Endothelial cell of umbilical vein (primary cell): ENCODE measurements at regions not wholly inside any gene's neighbourhood (a gene's known extent, or its start where the extent isn't known, plus 50 kb on each side); places are given as distances from the start of the nearest gene placed in this dataset.

Experiments
- BruUV-seq: library from RNA; stranded (reverse); fragments of 400-500 nt; replicated peaks from 2 replicates; lab custom pipeline; 2021; lab: Mats Ljungman, UMichigan
- CTCF ChIA-PET: fragments of 300-600, 350-600 bp; sonication (Branson Sonifier 250); formaldehyde crosslinking; loops from one replicate; lab custom pipeline; 2021; ENCODE audit warnings: antibody characterized with exemption, inconsistent platforms; lab: Charles Lee
- POLR2A ChIA-PET: fragments of 300-600, 350-600 bp; sonication (Branson Sonifier 250); formaldehyde crosslinking; loops from one replicate; lab custom pipeline; 2021; ENCODE audit warnings: antibody characterized with exemption, inconsistent platforms; lab: Charles Lee
- DNase-seq: peaks from one replicate; pipeline ENCODE4 v3.0.0-alpha.2; 2011; ENCODE audit warnings: low read depth, low spot score
- FAIRE-seq: peaks from 2 replicates; lab custom pipeline; 2011; peaks lifted over from hg19 to GRCh38; lab: Jason Lieb, UNC
- H2AFZ ChIP-seq: 2 replicates; pipeline ENCODE4 v1.6.0; 2012; ENCODE audit warnings: low read depth, low read length, control low read depth, inconsistent platforms
- H3K27ac ChIP-seq: 2 replicates; pipeline ENCODE4 v1.5.1; 2011; ENCODE audit warnings: low read depth, mild to moderate bottlenecking, control low read depth, low read length, moderate library complexity; ENCODE audit not compliant: insufficient read depth
- H3K27me3 ChIP-seq, 2 experiments: 2 replicates each; pipeline versions ENCODE4 v1.6.0 to v1.6.1; 2011; ENCODE audit warnings: low read length in 2 of 2, mixed read lengths in 1 of 2; ENCODE audit not compliant: control insufficient read depth in 2 of 2, insufficient read depth in 2 of 2
- H3K36me3 ChIP-seq, 2 experiments: 2 replicates in 1 of 2; 3 replicates in 1 of 2; pipeline ENCODE4 v1.5.1; 2011; ENCODE audit warnings: low read length in 2 of 2, mild to moderate bottlenecking in 1 of 2, moderate library complexity in 1 of 2; ENCODE audit not compliant: control insufficient read depth in 2 of 2, insufficient read depth in 2 of 2; ENCODE audit errors: extremely low read depth in 1 of 2
- H3K4me1 ChIP-seq: 3 replicates; pipeline ENCODE4 v1.5.1; 2011; ENCODE audit warnings: mild to moderate bottlenecking, low read length; ENCODE audit not compliant: control insufficient read depth, insufficient read depth; ENCODE audit errors: extremely low read depth
- H3K4me2 ChIP-seq: 2 replicates; pipeline ENCODE4 v1.6.1; 2011; ENCODE audit warnings: low read length, control low read depth, mixed read lengths; ENCODE audit not compliant: insufficient read depth
- H3K4me3 ChIP-seq, 3 experiments: fragments of 200-600 bp in 1 of 3; sonication (generic), shearing (Covaris generic) in 1 of 3; replicated peaks in 1 of 3; 2 replicates each; pipeline ENCODE4 v1.5.1; 2011 to 2016; ENCODE audit warnings: control low read depth in 3 of 3, low read length in 3 of 3, mild to moderate bottlenecking in 2 of 3, inconsistent platforms in 1 of 3, low read depth in 1 of 3, moderate library complexity in 1 of 3; ENCODE audit not compliant: insufficient read depth in 1 of 3
- H3K79me2 ChIP-seq: 2 replicates; pipeline ENCODE4 v1.6.0; 2012; ENCODE audit warnings: low read length, inconsistent platforms; ENCODE audit not compliant: control insufficient read depth, insufficient read depth
- H3K9ac ChIP-seq: replicated peaks from 2 replicates; pipeline ENCODE3; 2011; ENCODE audit warnings: low read length, control low read depth; ENCODE audit not compliant: insufficient read depth; ENCODE audit errors: extremely low read depth
- H3K9me1 ChIP-seq: replicated peaks from 3 replicates; pipeline ENCODE4 v1.6.0; 2011; ENCODE audit warnings: mild to moderate bottlenecking, low read length; ENCODE audit not compliant: control insufficient read depth, insufficient read depth; ENCODE audit errors: extremely low read depth
- H3K9me3 ChIP-seq: replicated peaks from 2 replicates; pipeline ENCODE4 v1.5.1; 2012; ENCODE audit warnings: low read length, inconsistent platforms; ENCODE audit not compliant: control insufficient read depth, insufficient read depth
- H4K20me1 ChIP-seq: replicated peaks from 2 replicates; pipeline ENCODE3; 2011; ENCODE audit warnings: mild to moderate bottlenecking, low read length; ENCODE audit not compliant: control insufficient read depth, insufficient read depth; ENCODE audit errors: extremely low read depth
- CTCF ChIP-seq, 2 donors: IDR thresholded peaks; 1 replicate in 1 of 2; 2 replicates in 1 of 2; pipeline ENCODE4 v1.5.1; 2011; ENCODE audit warnings: low read length in 2 of 2, mild to moderate bottlenecking in 2 of 2, moderate library complexity in 2 of 2, control low read depth in 1 of 2, inconsistent platforms in 1 of 2, low read depth in 1 of 2; ENCODE audit not compliant: insufficient read depth in 1 of 2; ENCODE audit errors: extremely low read depth in 1 of 2
- EZH2 ChIP-seq: IDR thresholded peaks from 2 replicates; pipeline ENCODE4 v1.6.1; 2012; ENCODE audit warnings: borderline replicate concordance, low read depth, mild to moderate bottlenecking, moderate library complexity, low read length, inconsistent platforms; ENCODE audit not compliant: severe bottlenecking
- FOS ChIP-seq: IDR thresholded peaks from 2 replicates; pipeline ENCODE4 v1.6.1; 2011; ENCODE audit warnings: mild to moderate bottlenecking, low read length, moderate library complexity, borderline replicate concordance; ENCODE audit not compliant: insufficient read depth
- GATA2 ChIP-seq: IDR thresholded peaks from 2 replicates; pipeline ENCODE4 v1.7.0; 2011; ENCODE audit warnings: low read depth, mild to moderate bottlenecking, moderate library complexity, mixed read lengths, low read length; ENCODE audit not compliant: insufficient read length, insufficient read depth
- JUN ChIP-seq: IDR thresholded peaks from 2 replicates; pipeline ENCODE4 v1.6.1; 2011; ENCODE audit warnings: borderline replicate concordance, low read depth; ENCODE audit not compliant: insufficient read length, insufficient read depth
- MAX ChIP-seq: IDR thresholded peaks from 2 replicates; pipeline ENCODE4 v1.6.1; 2011; ENCODE audit not compliant: insufficient read depth, insufficient read length
- MYC ChIP-seq: IDR thresholded peaks from one replicate; pipeline ENCODE4 v1.6.1; 2011; ENCODE audit warnings: mild to moderate bottlenecking, low read depth, low read length
- POLR2A ChIP-seq: IDR thresholded peaks from 2 replicates; pipeline ENCODE4 v1.6.1; 2012; ENCODE audit warnings: low read depth, mild to moderate bottlenecking, control low read depth, low read length
- POLR2AphosphoS5 ChIP-seq: IDR thresholded peaks from 2 replicates; pipeline ENCODE4 v1.6.1; 2012; ENCODE audit warnings: low read depth, mild to moderate bottlenecking, control low read depth, low read length, moderate library complexity; ENCODE audit not compliant: insufficient read depth
- dilution Hi-C: fragments of 300-500 bp; cut with MboI; formaldehyde crosslinking; loops from one replicate; pipeline ENCODE4 v1.15.0; 2019; ENCODE audit warnings: low sequenced_read_pairs; ENCODE audit not compliant: extremely low pct_ligation_motif_present
- intact Hi-C: fragments of 100-400 bp; cut with micrococcal nuclease; formaldehyde crosslinking; loops from one replicate; pipeline ENCODE4 v1.10.0; 2022

GRCh38 chr9:86829496-86830046, 117.7 kb downstream of the GAS1 start:
- FAIRE-seq = no peak
- no TSS peak for BruUV-seq
- POLR2A ChIA-PET = no interaction called here

GRCh38 chr9:86828631-86829030, 118.7 kb downstream of the GAS1 start:
- CTCF ChIA-PET = no interaction called here
- BruUV-seq = no TSS peak
- dilution Hi-C loops = no loop called here
- Histone ChIP-seq H4K20me1 (no peaks in the 10 kb centered on the region), H3K79me2 (no peaks in the 10 kb centered on the region), H3K9ac (no peak overlapping the region), H3K9me3 (no peaks in the 10 kb centered on the region), H3K27ac (no peak overlapping the region), H3K27me3 (no peaks in the 10 kb centered on the region), H3K4me2 (no peak overlapping the region), H3K36me3 (no peaks in the 10 kb centered on the region), H3K9me1 (no peaks in the 10 kb centered on the region), H3K4me3 (no peak overlapping the region), H3K4me1 (no peaks in the 10 kb centered on the region), H2AFZ (no peak overlapping the region)
- FAIRE-seq = no peak
- TF ChIP-seq POLR2AphosphoS5 (no peak), EZH2 (no peak), JUN (no peak), MAX (no peak), CTCF (IDR thresholded peaks at IDR 0.05; ENCODE audit: extremely low read depth in 1 of 2, insufficient read depth in 1 of 2, low read depth in 1 of 2, low read length in 2 of 2) (no peak), MYC (no peak), POLR2A (no peak), GATA2 (no peak), FOS (no peak)
- POLR2A ChIA-PET = no interaction called here
- intact Hi-C loops = no loop called here
- no peak for DNase-seq

More at GRCh38 chr9:86829496-86830046, 117.7 kb downstream of the GAS1 start:
- H3K4me3 ChIP-seq = no peak overlapping the region
- H3K36me3 ChIP-seq = no peaks in the 10 kb centered on the region
- no peak overlapping the region for H2AFZ ChIP-seq
- H3K27me3 ChIP-seq = no peaks in the 10 kb centered on the region
- no peak overlapping the region for H3K9ac ChIP-seq
- no peaks in the 10 kb centered on the region for H3K9me3 ChIP-seq
- H4K20me1 ChIP-seq = no peaks in the 10 kb centered on the region
- CTCF ChIA-PET = no interaction called here
- H3K79me2 ChIP-seq = no peaks in the 10 kb centered on the region
- no peaks in the 10 kb centered on the region for H3K9me1 ChIP-seq
- DNase-seq = no peak
- dilution Hi-C loops (no loop called here), intact Hi-C loops (no loop called here)
- H3K4me1 ChIP-seq = no peaks in the 10 kb centered on the region
- no peak overlapping the region for H3K4me2 ChIP-seq
- no peak for TF ChIP-seq GATA2
- TF ChIP-seq MYC = no peak
- H3K27ac ChIP-seq = no peak overlapping the region
